Karpas-422 (cell line): ENCODE measurements at regions not wholly inside any gene's neighbourhood (a gene's known extent, or its start where the extent isn't known, plus 50 kb on each side); places are given as distances from the start of the nearest gene placed in this dataset.
"Not testable (repeated sequence)": the region's sequence is repeated elsewhere in the genome, so short reads cannot be mapped to it uniquely, and the experiment has no call there.

Source experiments
- DNase-seq: peaks from one replicate; pipeline ENCODE4 v3.0.0-alpha.2; 2015
- H2AFZ ChIP-seq: fragments of 200-600 bp; sonication (generic); 2 replicates; pipeline ENCODE4 v1.6.1; 2014; ENCODE audit warnings: antibody characterized with exemption, low read length, mixed read lengths
- H3K27ac ChIP-seq: fragments of 200-600 bp; sonication (generic); 2 replicates; pipeline ENCODE4 v1.5.1; 2014; ENCODE audit warnings: mild to moderate bottlenecking, low read length, moderate library complexity
- H3K27me3 ChIP-seq: fragments of 200-600 bp; sonication (generic); 2 replicates; pipeline ENCODE4 v1.6.1; 2014; ENCODE audit warnings: low read length, mixed read lengths
- H3K36me3 ChIP-seq: fragments of 200-600 bp; sonication (generic); 2 replicates; pipeline ENCODE4 v1.6.1; 2014; ENCODE audit warnings: low read length, mixed read lengths; ENCODE audit not compliant: insufficient read depth
- H3K4me1 ChIP-seq: fragments of 200-600 bp; sonication (generic); 2 replicates; pipeline ENCODE4 v1.6.1; 2014; ENCODE audit warnings: mild to moderate bottlenecking, low read length, mixed read lengths
- H3K4me2 ChIP-seq: fragments of 200-600 bp; sonication (generic); 2 replicates; pipeline ENCODE4 v1.6.1; 2014; ENCODE audit warnings: low read length, low read depth, mild to moderate bottlenecking; ENCODE audit not compliant: poor library complexity, severe bottlenecking
- H3K4me3 ChIP-seq: fragments of 200-600 bp; sonication (generic); 2 replicates; pipeline ENCODE4 v1.5.1; 2014; ENCODE audit warnings: mild to moderate bottlenecking, antibody characterized with exemption, low read length, mixed read lengths
- H3K79me2 ChIP-seq: fragments of 200-600 bp; sonication (generic); 2 replicates; pipeline ENCODE4 v1.6.1; 2014; ENCODE audit warnings: mild to moderate bottlenecking, low read length, mixed read lengths
- H3K9ac ChIP-seq: fragments of 200-600 bp; sonication (generic); 2 replicates; pipeline ENCODE4 v1.6.0; 2014; ENCODE audit warnings: low read length
- H3K9me2 ChIP-seq: fragments of 200-600 bp; sonication (generic), shearing (Covaris generic); replicated peaks from 2 replicates; pipeline ENCODE4 v1.6.0; 2014; ENCODE audit warnings: mild to moderate bottlenecking, low read length, moderate library complexity; ENCODE audit not compliant: insufficient read depth
- H3K9me3 ChIP-seq: fragments of 300-700, 200-600 bp; sonication (generic); 2 replicates; pipeline ENCODE4 v1.6.1; 2014; ENCODE audit warnings: low read length, mixed read lengths
- H4K20me1 ChIP-seq: fragments of 200-600 bp; sonication (generic); 2 replicates; pipeline ENCODE4 v1.6.1; 2014; ENCODE audit warnings: mild to moderate bottlenecking, antibody characterized with exemption, low read length, low read depth; ENCODE audit not compliant: insufficient read depth

DNA sequence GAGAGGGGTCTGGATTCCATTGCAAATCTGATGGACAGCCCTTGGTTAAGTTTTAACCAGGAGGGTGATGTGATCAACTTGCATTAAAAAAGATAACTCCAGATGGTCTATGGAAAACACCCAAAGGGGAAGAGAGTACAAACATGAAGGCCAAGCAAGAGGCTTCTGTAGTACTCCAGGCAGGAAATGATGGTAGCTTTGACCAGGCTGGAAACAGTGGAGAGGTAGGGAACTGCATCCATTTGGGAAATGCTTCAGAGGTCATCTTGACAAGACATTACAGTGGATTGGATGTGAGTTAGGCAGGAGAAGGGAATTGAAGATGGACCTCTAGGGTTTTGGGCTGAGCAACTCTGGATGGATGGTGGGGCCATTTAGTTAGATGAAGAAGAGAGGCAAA is 391.1 kb downstream of the IPO8 start:
- Histone ChIP-seq H3K79me2 (no peaks in the 10 kb centered on the region), H3K27me3 (no peaks in the 10 kb centered on the region), H3K4me1 (no peaks in the 10 kb centered on the region), H3K9ac (no peak overlapping the region), H3K27ac (no peak overlapping the region), H3K36me3 (no peaks in the 10 kb centered on the region), H2AFZ (no peak overlapping the region), H4K20me1 (no peaks in the 10 kb centered on the region), H3K4me2 (no peak overlapping the region), H3K4me3 (no peak overlapping the region), H3K9me2 (no peaks in the 10 kb centered on the region), H3K9me3 (no peaks in the 10 kb centered on the region)
- DNase-seq: no peak

- DNase-seq: no peak
- H3K4me1 ChIP-seq: no peaks in the 10 kb centered on the region
- H3K79me2 ChIP-seq: no peaks in the 10 kb centered on the region
- no peaks in the 10 kb centered on the region for H3K36me3 ChIP-seq
- H3K27ac ChIP-seq: no peak overlapping the region
- H3K9me3 ChIP-seq: no peaks in the 10 kb centered on the region
- H3K4me3 ChIP-seq: no peak overlapping the region
- H4K20me1 ChIP-seq: no peaks in the 10 kb centered on the region
- no peaks in the 10 kb centered on the region for H3K27me3 ChIP-seq
- H3K9me2 ChIP-seq: no peaks in the 10 kb centered on the region
- H2AFZ ChIP-seq: no peak overlapping the region
- no peak overlapping the region for H3K9ac ChIP-seq
- H3K4me2 ChIP-seq: no peak overlapping the region
Observed at GRCh38 chr12:30301291-30301690, 394.4 kb downstream of the IPO8 start.

DNA sequence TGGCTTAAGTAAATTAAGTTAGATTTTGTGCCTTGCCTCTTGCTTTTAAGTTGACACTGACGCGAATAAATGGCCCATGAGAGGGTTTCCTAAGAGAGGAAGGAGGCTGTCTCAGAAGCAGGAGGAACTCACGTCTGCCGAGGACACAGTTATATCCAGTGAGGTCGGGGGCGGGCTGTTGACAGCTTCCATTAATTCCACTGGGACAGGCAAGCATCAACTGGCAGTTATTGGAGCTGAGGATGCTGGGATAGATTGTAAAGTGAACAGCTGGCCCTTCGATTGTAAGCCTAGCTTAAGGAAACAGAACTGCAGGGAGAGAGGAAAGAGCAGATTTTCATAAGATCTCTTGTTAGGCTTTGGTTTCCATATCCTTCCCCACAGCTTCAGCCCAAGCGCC is 399.2 kb downstream of the IPO8 start:
- H3K27me3 ChIP-seq: no peaks in the 10 kb centered on the region
- H3K4me3 ChIP-seq: no peak overlapping the region
- no peaks in the 10 kb centered on the region for H3K9me3 ChIP-seq
- H3K9ac ChIP-seq: no peak overlapping the region
- no peak overlapping the region for H3K4me2 ChIP-seq
- H3K79me2 ChIP-seq: no peaks in the 10 kb centered on the region
- no peak overlapping the region for H3K27ac ChIP-seq
- H2AFZ ChIP-seq: no peak overlapping the region
- H3K36me3 ChIP-seq: no peaks in the 10 kb centered on the region
- no peak for DNase-seq
- H3K4me1 ChIP-seq: no peaks in the 10 kb centered on the region
- no peaks in the 10 kb centered on the region for H3K9me2 ChIP-seq
- H4K20me1 ChIP-seq: no peaks in the 10 kb centered on the region

GRCh38 chr12:30286345-30286926 is 409.2 kb downstream of the IPO8 start:
- H3K9ac ChIP-seq: no peak overlapping the region
- no peaks in the 10 kb centered on the region for H4K20me1 ChIP-seq
- H3K79me2 ChIP-seq: no peaks in the 10 kb centered on the region
- no peaks in the 10 kb centered on the region for H3K9me2 ChIP-seq
- no peak overlapping the region for H2AFZ ChIP-seq
- H3K27me3 ChIP-seq: no peaks in the 10 kb centered on the region
- no peak overlapping the region for H3K4me3 ChIP-seq
- peak; percentile 76 for DNase-seq
- H3K9me3 ChIP-seq: no peaks in the 10 kb centered on the region
- no peak overlapping the region for H3K4me2 ChIP-seq
- H3K4me1 ChIP-seq: no peaks in the 10 kb centered on the region
- no peaks in the 10 kb centered on the region for H3K36me3 ChIP-seq
- no peak overlapping the region for H3K27ac ChIP-seq

GRCh38 chr12:30278401-30278800 is 417.3 kb downstream of the IPO8 start:
- H3K79me2 ChIP-seq: no peaks in the 10 kb centered on the region
- no peak overlapping the region for H3K27ac ChIP-seq
- H3K4me3 ChIP-seq: no peak overlapping the region
- H3K4me1 ChIP-seq: no peaks in the 10 kb centered on the region
- no peaks in the 10 kb centered on the region for H3K9me2 ChIP-seq
- H4K20me1 ChIP-seq: no peaks in the 10 kb centered on the region
- no peak overlapping the region for H3K9ac ChIP-seq
- no peak overlapping the region for H2AFZ ChIP-seq
- H3K4me2 ChIP-seq: no peak overlapping the region
- H3K9me3 ChIP-seq: no peaks in the 10 kb centered on the region
- H3K36me3 ChIP-seq: no peaks in the 10 kb centered on the region
- DNase-seq: no peak
- H3K27me3 ChIP-seq: no peaks in the 10 kb centered on the region

DNA sequence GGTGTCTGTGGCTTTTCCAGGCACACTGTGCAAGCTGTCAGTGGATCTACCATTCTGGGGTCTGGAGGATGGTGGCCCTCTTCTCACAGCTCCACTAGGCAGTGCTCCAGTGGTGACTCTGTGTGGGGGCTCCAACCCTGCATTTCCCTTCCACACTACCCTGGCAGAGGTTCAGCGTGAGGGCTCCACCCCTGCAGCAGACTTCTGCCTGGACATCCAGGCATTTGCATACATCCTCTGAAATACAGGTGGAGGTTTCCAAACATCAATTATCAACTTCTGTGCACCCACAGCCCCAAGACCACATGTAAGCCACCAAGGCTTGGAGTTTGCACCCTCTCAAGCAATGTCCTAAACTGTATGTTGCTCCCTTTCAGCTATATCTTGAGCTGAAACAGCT is 423.2 kb downstream of the IPO8 start:
- not testable (repeated sequence) for H3K4me1 ChIP-seq, H4K20me1 ChIP-seq, H3K9me2 ChIP-seq, H2AFZ ChIP-seq, H3K79me2 ChIP-seq, H3K9me3 ChIP-seq, H3K9ac ChIP-seq, H3K4me2 ChIP-seq, H3K4me3 ChIP-seq, H3K27ac ChIP-seq, H3K36me3 ChIP-seq, DNase-seq, H3K27me3 ChIP-seq

GRCh38 chr12:30269496-30269895 is 426.2 kb downstream of the IPO8 start:
- Histone ChIP-seq H3K79me2 (no peaks in the 10 kb centered on the region), H3K27me3 (no peaks in the 10 kb centered on the region), H3K4me1 (no peaks in the 10 kb centered on the region), H3K9me3 (0 out of 2 replicates have a peak, but pooled peaks cover 3% of the 10 kb centered on the region), H2AFZ (no peak overlapping the region), H3K27ac (no peak overlapping the region), H3K4me3 (no peak overlapping the region), H4K20me1 (no peaks in the 10 kb centered on the region), H3K9me2 (no peaks in the 10 kb centered on the region), H3K36me3 (no peaks in the 10 kb centered on the region), H3K4me2 (no peak overlapping the region), H3K9ac (no peak overlapping the region)
- no peak for DNase-seq

DNA sequence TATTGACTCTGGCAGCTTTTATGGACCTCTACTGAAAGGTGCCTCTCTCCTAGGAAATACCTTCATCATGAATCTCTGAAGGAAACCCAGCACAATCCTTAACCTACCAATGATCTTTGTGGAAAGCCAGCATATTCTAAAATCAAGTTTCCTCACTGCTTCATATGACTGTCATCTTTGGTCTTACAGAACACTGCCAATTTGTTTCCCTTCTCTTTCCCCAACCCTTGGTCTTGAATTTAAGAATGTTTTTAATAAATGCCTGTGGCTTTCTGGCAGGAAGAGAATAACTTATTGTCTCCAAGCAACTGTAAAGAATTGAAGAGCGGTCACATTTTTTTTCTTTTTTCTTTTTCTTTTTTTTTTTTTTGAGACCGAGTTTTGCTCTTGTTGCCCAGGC is 427.6 kb downstream of the IPO8 start:
- no peak overlapping the region for H3K9ac ChIP-seq
- H3K79me2 ChIP-seq: no peaks in the 10 kb centered on the region
- H2AFZ ChIP-seq: no peak overlapping the region

GRCh38 chr12:30263434-30263833 is 432.2 kb downstream of the IPO8 start:
- H3K9ac ChIP-seq: no peak overlapping the region
- H3K9me3 ChIP-seq: no peaks in the 10 kb centered on the region
- no peaks in the 10 kb centered on the region for H3K36me3 ChIP-seq
- no peak overlapping the region for H3K4me3 ChIP-seq
- no peaks in the 10 kb centered on the region for H3K27me3 ChIP-seq
- no peaks in the 10 kb centered on the region for H4K20me1 ChIP-seq
- no peaks in the 10 kb centered on the region for H3K9me2 ChIP-seq
- H2AFZ ChIP-seq: no peak overlapping the region
- H3K4me1 ChIP-seq: no peaks in the 10 kb centered on the region
- H3K4me2 ChIP-seq: no peak overlapping the region
- no peak overlapping the region for H3K27ac ChIP-seq
- DNase-seq: no peak
- H3K79me2 ChIP-seq: no peaks in the 10 kb centered on the region

More for the DNA sequence above, 427.6 kb downstream of the IPO8 start:
- no peak for DNase-seq
- Histone ChIP-seq H3K36me3 (no peaks in the 10 kb centered on the region), H3K27me3 (no peaks in the 10 kb centered on the region), H3K9me3 (0 out of 2 replicates have a peak, but pooled peaks cover 3% of the 10 kb centered on the region), H3K4me2 (no peak overlapping the region), H3K9me2 (no peaks in the 10 kb centered on the region), H3K4me1 (no peaks in the 10 kb centered on the region), H3K4me3 (no peak overlapping the region), H4K20me1 (no peaks in the 10 kb centered on the region), H3K27ac (no peak overlapping the region)
